Sciatic nerve (tissue), 2 donors: ENCODE measurements at regions not wholly inside any gene's neighbourhood (a gene's known extent, or its start where the extent isn't known, plus 50 kb on each side); places are given as distances from the start of the nearest gene placed in this dataset.
"Not testable (repeated sequence)": the region's sequence is repeated elsewhere in the genome, so short reads cannot be mapped to it uniquely, and the experiment has no call there.

Experiments used
- ATAC-seq: fragments of 200-7000 bp; cut with Tn5 transposase; one replicate; pipeline ENCODE4 v1.9.1; 2020; ENCODE audit warnings: mild to moderate bottlenecking, moderate library complexity
- DNase-seq: peaks from one replicate; pipeline ENCODE4 v3.0.0-alpha.2; 2020; ENCODE audit warnings: low spot score
- intact Hi-C: fragments of 100-400 bp; cut with DNase I; formaldehyde crosslinking; loops from one replicate; pipeline ENCODE4 v1.14.2; 2022
- donor health status: DM: no; HTN: no; CAD: no.
- donor health status: DM: no; HTN: no; CAD: no.

GRCh38 chr3:75110741-75111140, 496.3 kb upstream of the CNTN3 start:
- ATAC-seq = no peak
- intact Hi-C loops = no loop called here

GRCh38 chr3:75115695-75116094, 501.2 kb upstream of the CNTN3 start:
- DNase-seq (no peak), ATAC-seq (no peak)
- intact Hi-C loops = no loop called here

More at GRCh38 chr3:75110741-75111140, 496.3 kb upstream of the CNTN3 start:
- no peak for DNase-seq

GRCh38 chr3:75118779-75119178, 504.3 kb upstream of the CNTN3 start:
- no peak for DNase-seq
- intact Hi-C loops = no loop called here
- no peak for ATAC-seq

GRCh38 chr3:75126556-75126955, 512.1 kb upstream of the CNTN3 start:
- no peak for ATAC-seq
- DNase-seq = no peak
- intact Hi-C loops = no loop called here

- intact Hi-C loops = no loop called here
- DNase-seq = no peak
- no peak for ATAC-seq
Measured at GRCh38 chr3:75129101-75129500, 514.6 kb upstream of the CNTN3 start.

- intact Hi-C loops = no loop called here
- DNase-seq = no peak
Measured at GRCh38 chr3:75136100-75136897, 521.8 kb upstream of the CNTN3 start.

GRCh38 chr3:75138345-75138744, 523.9 kb upstream of the CNTN3 start:
- no peak for ATAC-seq
- intact Hi-C loops = no loop called here
- no peak for DNase-seq

More at GRCh38 chr3:75136100-75136897, 521.8 kb upstream of the CNTN3 start:
- ATAC-seq = no peak

- no peak for ATAC-seq
- DNase-seq = no peak
- intact Hi-C loops = no loop called here
Measured at GRCh38 chr3:75140904-75141615, 523.1 kb upstream of the FRG2C start.

- DNase-seq (no peak), ATAC-seq (no peak)
- intact Hi-C loops = no loop called here
Measured at GRCh38 chr3:75144406-75144805, 519.7 kb upstream of the FRG2C start.

GRCh38 chr3:75171630-75172230, 492.4 kb upstream of the FRG2C start:
- ATAC-seq (no peak), DNase-seq (no peak)
- intact Hi-C loops = no loop called here

- no peak for ATAC-seq
- DNase-seq = no peak
- intact Hi-C loops = no loop called here
Measured at GRCh38 chr3:75176937-75177336, 487.2 kb upstream of the FRG2C start.

GRCh38 chr3:75180235-75180944, 483.7 kb upstream of the FRG2C start:
- DNase-seq = no peak
- ATAC-seq = no peak
- intact Hi-C loops = no loop called here

GRCh38 chr3:75180945-75181298, 483.2 kb upstream of the FRG2C start:
- DNase-seq (no peak), ATAC-seq (no peak)
- intact Hi-C loops = no loop called here

GRCh38 chr3:75188962-75189361, 475.2 kb upstream of the FRG2C start:
- no peak for DNase-seq
- intact Hi-C loops = no loop called here
- no peak for ATAC-seq

- peak; percentile 59 for DNase-seq
- no peak for ATAC-seq
- intact Hi-C loops = no loop called here
Measured at GRCh38 chr3:75192146-75192616, 471.9 kb upstream of the FRG2C start.

GRCh38 chr3:75193797-75194196, 470.3 kb upstream of the FRG2C start:
- ATAC-seq (no peak), DNase-seq (no peak)
- intact Hi-C loops = loop anchor here (2.0 kb wide), 1 partner anchor 15 kb away; no protein-coding TSS in a partner anchor

- DNase-seq, intact Hi-C loops, ATAC-seq: not testable (repeated sequence)
Measured at GRCh38 chr3:75214332-75214731, 449.8 kb upstream of the FRG2C start.

GRCh38 chr3:75218577-75218976, 445.6 kb upstream of the FRG2C start:
- no peak for ATAC-seq
- intact Hi-C loops = no loop called here

GRCh38 chr3:75220932-75221331, 443.2 kb upstream of the FRG2C start:
- intact Hi-C loops = no loop called here
- no peak for DNase-seq
- ATAC-seq = peak; percentile 50

More at GRCh38 chr3:75218577-75218976, 445.6 kb upstream of the FRG2C start:
- DNase-seq = no peak
